Duodenal mucosa (tissue), 2 donors: ENCODE measurements at regions not wholly inside any gene's neighbourhood (a gene's known extent, or its start where the extent isn't known, plus 50 kb on each side); places are given as distances from the start of the nearest gene placed in this dataset.

Experiments
- H3K27ac ChIP-seq: one replicate; pipeline ENCODE4 v1.7.0; 2013; ENCODE audit warnings: low read depth, low read length
- H3K27me3 ChIP-seq, 2 donors: one replicate each; pipeline ENCODE4 v1.7.0; 2013; ENCODE audit warnings: low read length in 2 of 2, control low read depth in 1 of 2; ENCODE audit not compliant: insufficient read depth in 2 of 2, control insufficient read depth in 1 of 2
- H3K36me3 ChIP-seq, 2 donors: one replicate each; pipeline ENCODE4 v1.7.0; 2013; ENCODE audit warnings: low read length in 2 of 2, control low read depth in 1 of 2; ENCODE audit not compliant: insufficient read depth in 2 of 2, control insufficient read depth in 1 of 2
- H3K4me1 ChIP-seq, 2 donors: one replicate each; pipeline ENCODE4 v1.7.0; 2013; ENCODE audit warnings: low read length in 2 of 2, control low read depth in 1 of 2; ENCODE audit not compliant: insufficient read depth in 2 of 2, control insufficient read depth in 1 of 2
- H3K4me3 ChIP-seq, 2 donors: one replicate each; pipeline ENCODE4 v1.7.0; 2013; ENCODE audit warnings: low read length in 2 of 2, low read depth in 1 of 2
- H3K9ac ChIP-seq, 2 donors: one replicate each; pipeline ENCODE4 v1.7.0; 2013; ENCODE audit warnings: low read length in 2 of 2, low read depth in 1 of 2
- H3K9me3 ChIP-seq, 2 donors: one replicate each; pipeline ENCODE4 v1.7.0; 2013; ENCODE audit warnings: low read length in 2 of 2, control low read depth in 1 of 2; ENCODE audit not compliant: control insufficient read depth in 1 of 2

GRCh38 chr16:9279291-9280068 lies 188.0 kb downstream of the HAPSTR1 start:
- H3K9me3 ChIP-seq = no peaks in the 10 kb centered on the region
- H3K27me3 ChIP-seq = no peaks in the 10 kb centered on the region
- H3K4me1 ChIP-seq = peaks cover 26 to 29% of the 10 kb centered on the region in 2 donors
- no peak overlapping the region for H3K4me3 ChIP-seq
- no peak overlapping the region for H3K27ac ChIP-seq
- no peaks in the 10 kb centered on the region for H3K36me3 ChIP-seq
- no peak overlapping the region for H3K9ac ChIP-seq

GRCh38 chr16:9280069-9280466 lies 188.6 kb downstream of the HAPSTR1 start:
- no peak overlapping the region for H3K4me3 ChIP-seq
- no peak overlapping the region for H3K9ac ChIP-seq
- no peaks in the 10 kb centered on the region for H3K36me3 ChIP-seq
- H3K27me3 ChIP-seq = no peaks in the 10 kb centered on the region
- no peak overlapping the region for H3K27ac ChIP-seq
- H3K4me1 ChIP-seq = peaks cover 26 to 29% of the 10 kb centered on the region in 2 donors
- H3K9me3 ChIP-seq = no peaks in the 10 kb centered on the region

- no peaks in the 10 kb centered on the region for H3K9me3 ChIP-seq
- H3K4me3 ChIP-seq = peak overlapping the region; percentile 40 to 66
- no peaks in the 10 kb centered on the region for H3K36me3 ChIP-seq
- peaks cover 6 to 10% of the 10 kb centered on the region in 2 donors for H3K4me1 ChIP-seq
- no peaks in the 10 kb centered on the region for H3K27me3 ChIP-seq
- H3K9ac ChIP-seq = peak overlapping the region in 1 of 2 donors; percentile 18
- H3K27ac ChIP-seq = peak overlapping the region; percentile 13
Measured at GRCh38 chr16:9286930-9287329, 195.5 kb downstream of the HAPSTR1 start.

GRCh38 chr16:9296271-9296590 lies 204.8 kb downstream of the HAPSTR1 start:
- Histone ChIP-seq H3K4me3 (peak overlapping the region in 1 of 2 donors; percentile 40), H3K9me3 (no peaks in the 10 kb centered on the region), H3K27me3 (no peaks in the 10 kb centered on the region), H3K36me3 (no peaks in the 10 kb centered on the region), H3K9ac (no peak overlapping the region), H3K4me1 (peaks cover 3% of the 10 kb centered on the region in 2 donors), H3K27ac (no peak overlapping the region)

- Histone ChIP-seq H3K36me3 (no peaks in the 10 kb centered on the region), H3K9ac (no peak overlapping the region), H3K9me3 (no peaks in the 10 kb centered on the region), H3K27me3 (no peaks in the 10 kb centered on the region), H3K27ac (no peak overlapping the region), H3K4me1 (peaks cover 3 to 10% of the 10 kb centered on the region in 2 donors), H3K4me3 (no peak overlapping the region)
Measured at GRCh38 chr16:9297437-9298113, 206.1 kb downstream of the HAPSTR1 start.

- H3K36me3 ChIP-seq = no peaks in the 10 kb centered on the region
- no peak overlapping the region for H3K27ac ChIP-seq
- H3K4me3 ChIP-seq = no peak overlapping the region
- peaks cover 3 to 10% of the 10 kb centered on the region in 2 donors for H3K4me1 ChIP-seq
- H3K27me3 ChIP-seq = no peaks in the 10 kb centered on the region
- no peak overlapping the region for H3K9ac ChIP-seq
- H3K9me3 ChIP-seq = no peaks in the 10 kb centered on the region
Measured at GRCh38 chr16:9300252-9300651, 208.8 kb downstream of the HAPSTR1 start.

GRCh38 chr16:9302072-9302471 lies 210.6 kb downstream of the HAPSTR1 start:
- no peaks in the 10 kb centered on the region for H3K9me3 ChIP-seq
- no peaks in the 10 kb centered on the region for H3K36me3 ChIP-seq
- H3K27ac ChIP-seq = no peak overlapping the region
- peaks cover 5 to 10% of the 10 kb centered on the region in 2 donors for H3K4me1 ChIP-seq
- H3K4me3 ChIP-seq = no peak overlapping the region
- no peak overlapping the region for H3K9ac ChIP-seq
- H3K27me3 ChIP-seq = no peaks in the 10 kb centered on the region

GRCh38 chr16:9306753-9307152 lies 215.3 kb downstream of the HAPSTR1 start:
- H3K27me3 ChIP-seq = no peaks in the 10 kb centered on the region
- H3K36me3 ChIP-seq = no peaks in the 10 kb centered on the region
- H3K4me3 ChIP-seq = no peak overlapping the region
- no peaks in the 10 kb centered on the region for H3K9me3 ChIP-seq
- no peak overlapping the region for H3K27ac ChIP-seq
- no peak overlapping the region for H3K9ac ChIP-seq
- peaks cover 41 to 44% of the 10 kb centered on the region in 2 donors for H3K4me1 ChIP-seq

- H3K4me1 ChIP-seq = peaks cover 38 to 41% of the 10 kb centered on the region in 2 donors
- H3K9me3 ChIP-seq = no peaks in the 10 kb centered on the region
- H3K9ac ChIP-seq = no peak overlapping the region
- H3K4me3 ChIP-seq = no peak overlapping the region
- H3K27me3 ChIP-seq = no peaks in the 10 kb centered on the region
- peak overlapping the region; percentile 34 for H3K27ac ChIP-seq
- no peaks in the 10 kb centered on the region for H3K36me3 ChIP-seq
Measured at GRCh38 chr16:9307446-9307845, 216.0 kb downstream of the HAPSTR1 start.

- peak overlapping the region; percentile 4 to 30 for H3K9ac ChIP-seq
- no peaks in the 10 kb centered on the region for H3K9me3 ChIP-seq
- no peaks in the 10 kb centered on the region for H3K27me3 ChIP-seq
- peak overlapping the region; percentile 18 to 44 for H3K4me3 ChIP-seq
- peak overlapping the region; percentile 60 for H3K27ac ChIP-seq
- no peaks in the 10 kb centered on the region for H3K36me3 ChIP-seq
- H3K4me1 ChIP-seq = peaks cover 38 to 41% of the 10 kb centered on the region in 2 donors
Measured at GRCh38 chr16:9308356-9308801, 216.9 kb downstream of the HAPSTR1 start.
